Karpas-422 (cell line): ENCODE measurements at regions not wholly inside any gene's neighbourhood (a gene's known extent, or its start where the extent isn't known, plus 50 kb on each side); places are given as distances from the start of the nearest gene placed in this dataset.

Experiments used
- DNase-seq: peaks from one replicate; pipeline ENCODE4 v3.0.0-alpha.2; 2015
- H2AFZ ChIP-seq: fragments of 200-600 bp; sonication (generic); 2 replicates; pipeline ENCODE4 v1.6.1; 2014; ENCODE audit warnings: antibody characterized with exemption, low read length, mixed read lengths
- H3K27ac ChIP-seq: fragments of 200-600 bp; sonication (generic); 2 replicates; pipeline ENCODE4 v1.5.1; 2014; ENCODE audit warnings: mild to moderate bottlenecking, low read length, moderate library complexity
- H3K27me3 ChIP-seq: fragments of 200-600 bp; sonication (generic); 2 replicates; pipeline ENCODE4 v1.6.1; 2014; ENCODE audit warnings: low read length, mixed read lengths
- H3K36me3 ChIP-seq: fragments of 200-600 bp; sonication (generic); 2 replicates; pipeline ENCODE4 v1.6.1; 2014; ENCODE audit warnings: low read length, mixed read lengths; ENCODE audit not compliant: insufficient read depth
- H3K4me1 ChIP-seq: fragments of 200-600 bp; sonication (generic); 2 replicates; pipeline ENCODE4 v1.6.1; 2014; ENCODE audit warnings: mild to moderate bottlenecking, low read length, mixed read lengths
- H3K4me2 ChIP-seq: fragments of 200-600 bp; sonication (generic); 2 replicates; pipeline ENCODE4 v1.6.1; 2014; ENCODE audit warnings: low read length, low read depth, mild to moderate bottlenecking; ENCODE audit not compliant: poor library complexity, severe bottlenecking
- H3K4me3 ChIP-seq: fragments of 200-600 bp; sonication (generic); 2 replicates; pipeline ENCODE4 v1.5.1; 2014; ENCODE audit warnings: mild to moderate bottlenecking, antibody characterized with exemption, low read length, mixed read lengths
- H3K79me2 ChIP-seq: fragments of 200-600 bp; sonication (generic); 2 replicates; pipeline ENCODE4 v1.6.1; 2014; ENCODE audit warnings: mild to moderate bottlenecking, low read length, mixed read lengths
- H3K9ac ChIP-seq: fragments of 200-600 bp; sonication (generic); 2 replicates; pipeline ENCODE4 v1.6.0; 2014; ENCODE audit warnings: low read length
- H3K9me2 ChIP-seq: fragments of 200-600 bp; sonication (generic), shearing (Covaris generic); replicated peaks from 2 replicates; pipeline ENCODE4 v1.6.0; 2014; ENCODE audit warnings: mild to moderate bottlenecking, low read length, moderate library complexity; ENCODE audit not compliant: insufficient read depth
- H3K9me3 ChIP-seq: fragments of 300-700, 200-600 bp; sonication (generic); 2 replicates; pipeline ENCODE4 v1.6.1; 2014; ENCODE audit warnings: low read length, mixed read lengths
- H4K20me1 ChIP-seq: fragments of 200-600 bp; sonication (generic); 2 replicates; pipeline ENCODE4 v1.6.1; 2014; ENCODE audit warnings: mild to moderate bottlenecking, antibody characterized with exemption, low read length, low read depth; ENCODE audit not compliant: insufficient read depth

DNA sequence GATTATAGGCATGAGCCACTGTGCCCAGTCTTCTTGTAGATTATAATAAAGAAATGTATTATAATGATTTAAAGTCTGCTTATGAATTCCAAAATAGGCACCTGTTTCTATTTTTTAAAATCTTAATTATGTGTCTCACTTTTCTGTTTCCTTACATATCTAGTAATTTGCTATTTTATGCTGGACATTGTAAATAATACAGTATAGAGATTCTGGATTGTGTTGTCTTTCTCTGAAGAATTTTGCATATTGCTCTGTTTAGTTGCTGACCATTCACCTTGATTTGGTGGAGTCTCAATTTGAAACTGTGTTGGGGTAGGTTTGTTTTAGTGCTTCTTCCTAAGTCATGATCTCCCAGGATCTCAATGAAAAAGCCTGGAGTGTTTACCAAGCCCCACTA lies 102.8 kb downstream of the C9orf50 start:
- DNase-seq = no peak
- H3K4me3 ChIP-seq = no peak overlapping the region
- H3K9ac ChIP-seq = no peak overlapping the region
- no peaks in the 10 kb centered on the region for H4K20me1 ChIP-seq
- H3K36me3 ChIP-seq = no peaks in the 10 kb centered on the region
- no peaks in the 10 kb centered on the region for H3K79me2 ChIP-seq
- H2AFZ ChIP-seq = no peak overlapping the region
- H3K4me2 ChIP-seq = no peak overlapping the region
- no peaks in the 10 kb centered on the region for H3K4me1 ChIP-seq
- H3K9me2 ChIP-seq = no peaks in the 10 kb centered on the region
- no peak overlapping the region for H3K27ac ChIP-seq
- no peaks in the 10 kb centered on the region for H3K27me3 ChIP-seq
- H3K9me3 ChIP-seq = peaks cover 9% of the 10 kb centered on the region

DNA sequence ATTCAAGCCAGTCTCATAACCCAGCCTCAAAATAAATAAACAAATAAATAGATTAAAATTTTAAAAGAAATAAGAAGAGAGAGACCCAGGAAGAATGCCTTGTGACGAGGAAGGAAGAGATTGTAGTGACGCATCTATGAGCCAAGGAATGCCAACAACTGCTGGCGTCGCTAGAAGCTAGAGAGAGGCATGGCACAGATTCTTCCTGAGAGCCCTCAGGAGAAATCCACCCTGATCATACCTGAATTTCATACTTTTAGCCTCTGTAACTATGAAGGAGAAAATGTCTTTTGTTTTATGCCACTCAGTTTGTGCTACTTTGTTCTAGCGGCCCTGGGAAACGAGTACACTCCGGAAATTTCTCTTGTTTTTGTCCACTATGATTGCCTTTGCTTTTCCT lies 103.9 kb downstream of the C9orf50 start:
- Histone ChIP-seq H3K9me3 (peaks cover 9% of the 10 kb centered on the region), H3K9ac (no peak overlapping the region), H3K36me3 (no peaks in the 10 kb centered on the region), H2AFZ (no peak overlapping the region), H3K4me3 (no peak overlapping the region), H3K4me2 (no peak overlapping the region), H3K4me1 (no peaks in the 10 kb centered on the region), H3K79me2 (no peaks in the 10 kb centered on the region), H3K9me2 (no peaks in the 10 kb centered on the region), H3K27ac (no peak overlapping the region), H3K27me3 (no peaks in the 10 kb centered on the region), H4K20me1 (no peaks in the 10 kb centered on the region)
- DNase-seq = no peak

DNA sequence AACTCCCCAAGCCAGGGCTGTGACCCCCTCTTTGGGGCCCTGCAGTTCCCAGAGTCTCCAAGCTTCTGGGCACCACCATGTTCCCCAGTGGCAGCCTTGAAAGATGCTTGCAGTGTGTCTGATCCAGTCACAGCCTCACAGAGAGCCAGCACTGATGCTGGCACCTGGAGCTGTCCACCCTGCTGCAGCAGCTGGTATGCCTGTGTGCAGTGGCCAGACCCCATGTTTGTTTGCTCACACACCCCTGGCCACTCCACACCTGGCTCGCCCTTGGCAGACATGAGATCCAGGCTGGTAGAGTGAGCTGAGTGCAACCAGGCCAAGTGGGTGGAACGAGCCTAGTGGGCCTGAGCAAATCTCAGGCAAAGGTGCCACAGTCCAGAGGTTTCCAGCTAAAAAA lies 106.0 kb downstream of the C9orf50 start:
- Histone ChIP-seq H2AFZ (no peak overlapping the region), H3K9ac (no peak overlapping the region), H3K79me2 (no peaks in the 10 kb centered on the region), H4K20me1 (no peaks in the 10 kb centered on the region), H3K4me2 (no peak overlapping the region), H3K9me3 (peaks cover 9% of the 10 kb centered on the region), H3K4me1 (no peaks in the 10 kb centered on the region), H3K27me3 (no peaks in the 10 kb centered on the region), H3K27ac (no peak overlapping the region), H3K9me2 (no peaks in the 10 kb centered on the region), H3K4me3 (no peak overlapping the region), H3K36me3 (no peaks in the 10 kb centered on the region)
- no peak for DNase-seq

DNA sequence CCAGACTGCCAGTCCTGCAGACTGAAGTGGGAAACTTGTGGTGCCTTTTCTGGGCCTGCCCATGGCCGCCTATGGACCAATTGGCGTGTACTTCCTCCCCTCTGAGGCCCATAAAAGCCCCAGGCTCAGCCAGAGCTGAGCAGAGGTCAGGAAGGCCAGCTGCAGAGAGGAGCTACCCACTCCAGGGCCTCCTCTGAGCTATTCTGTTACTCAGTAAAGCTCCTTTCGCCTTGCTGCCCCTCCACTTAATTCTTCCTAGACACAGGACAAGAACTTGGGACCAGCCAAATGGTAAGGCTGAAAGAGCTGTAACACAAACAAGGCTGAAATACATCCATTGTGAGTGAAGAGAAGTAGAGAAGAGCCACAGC lies 106.4 kb downstream of the C9orf50 start:
- DNase-seq = no peak
- H4K20me1 ChIP-seq = no peaks in the 10 kb centered on the region
- no peaks in the 10 kb centered on the region for H3K79me2 ChIP-seq
- no peak overlapping the region for H3K4me2 ChIP-seq
- no peak overlapping the region for H2AFZ ChIP-seq
- H3K4me1 ChIP-seq = no peaks in the 10 kb centered on the region
- no peaks in the 10 kb centered on the region for H3K27me3 ChIP-seq
- no peak overlapping the region for H3K27ac ChIP-seq
- H3K36me3 ChIP-seq = no peaks in the 10 kb centered on the region
- no peak overlapping the region for H3K9ac ChIP-seq
- no peaks in the 10 kb centered on the region for H3K9me2 ChIP-seq
- peaks cover 9% of the 10 kb centered on the region for H3K9me3 ChIP-seq
- H3K4me3 ChIP-seq = no peak overlapping the region

DNA sequence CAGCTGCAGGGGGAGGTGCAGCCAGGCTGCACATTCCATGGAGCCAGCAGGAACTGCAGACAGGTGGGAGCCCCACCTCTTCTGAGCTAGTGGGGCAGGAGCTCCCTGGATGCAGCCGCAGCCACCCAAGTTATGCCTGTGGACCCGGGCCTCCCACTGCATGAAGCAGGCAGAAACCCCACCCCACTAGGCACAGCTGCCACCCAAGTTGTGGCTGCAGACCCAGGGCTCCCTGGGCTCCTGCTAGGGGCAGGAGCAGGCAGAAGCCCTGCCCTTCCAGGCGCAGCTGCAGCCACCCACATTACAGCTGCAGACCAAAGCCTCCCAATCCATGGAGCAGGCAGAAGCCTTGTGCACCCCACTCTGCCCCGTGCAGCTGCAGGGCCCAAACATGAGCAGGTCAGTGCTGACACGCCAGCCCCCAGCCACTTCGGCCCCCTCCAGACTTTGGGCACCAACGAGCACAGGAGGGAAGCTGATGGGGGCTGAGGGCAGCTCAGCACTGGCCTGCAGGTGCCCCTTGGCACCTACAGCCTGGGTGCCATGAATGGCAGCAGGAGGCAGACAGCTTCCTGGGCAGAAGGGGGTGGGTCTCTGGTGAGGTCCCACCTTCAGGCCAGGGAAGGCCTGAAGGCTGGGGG lies 106.9 kb downstream of the C9orf50 start:
- no peaks in the 10 kb centered on the region for H3K27me3 ChIP-seq
- H4K20me1 ChIP-seq = no peaks in the 10 kb centered on the region
- H3K4me2 ChIP-seq = no peak overlapping the region
- H3K27ac ChIP-seq = no peak overlapping the region
- H3K4me1 ChIP-seq = no peaks in the 10 kb centered on the region
- H3K9me2 ChIP-seq = no peaks in the 10 kb centered on the region
- DNase-seq = no peak
- no peak overlapping the region for H3K9ac ChIP-seq
- no peaks in the 10 kb centered on the region for H3K79me2 ChIP-seq
- H2AFZ ChIP-seq = no peak overlapping the region
- no peak overlapping the region for H3K4me3 ChIP-seq
- peaks cover 9% of the 10 kb centered on the region for H3K9me3 ChIP-seq
- no peaks in the 10 kb centered on the region for H3K36me3 ChIP-seq

DNA sequence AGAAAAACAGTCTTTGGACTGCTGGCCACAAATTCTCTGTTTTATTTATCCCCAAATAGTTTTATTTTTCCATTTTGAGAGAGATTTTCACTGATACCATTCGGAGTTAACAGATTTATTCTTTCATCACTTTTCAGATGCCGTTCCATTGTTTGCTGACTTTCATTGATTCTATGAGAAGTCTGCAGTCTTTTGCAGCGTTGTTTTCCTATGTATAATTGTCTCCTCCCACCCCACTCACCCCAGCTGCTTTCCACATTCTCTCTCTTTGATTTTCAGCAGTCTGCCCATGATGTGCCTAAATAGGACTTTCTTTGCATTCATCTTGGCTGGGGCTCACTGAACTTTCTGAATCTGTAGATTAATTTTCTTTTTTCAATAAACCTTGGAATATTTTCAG lies 107.6 kb downstream of the C9orf50 start:
- Histone ChIP-seq H3K27ac (no peak overlapping the region), H2AFZ (no peak overlapping the region), H3K27me3 (no peaks in the 10 kb centered on the region), H3K79me2 (no peaks in the 10 kb centered on the region), H3K4me3 (no peak overlapping the region), H3K4me2 (no peak overlapping the region), H3K4me1 (no peaks in the 10 kb centered on the region), H3K36me3 (no peaks in the 10 kb centered on the region), H3K9me2 (no peaks in the 10 kb centered on the region), H3K9ac (no peak overlapping the region), H4K20me1 (no peaks in the 10 kb centered on the region), H3K9me3 (peaks cover 9% of the 10 kb centered on the region)
- no peak for DNase-seq

DNA sequence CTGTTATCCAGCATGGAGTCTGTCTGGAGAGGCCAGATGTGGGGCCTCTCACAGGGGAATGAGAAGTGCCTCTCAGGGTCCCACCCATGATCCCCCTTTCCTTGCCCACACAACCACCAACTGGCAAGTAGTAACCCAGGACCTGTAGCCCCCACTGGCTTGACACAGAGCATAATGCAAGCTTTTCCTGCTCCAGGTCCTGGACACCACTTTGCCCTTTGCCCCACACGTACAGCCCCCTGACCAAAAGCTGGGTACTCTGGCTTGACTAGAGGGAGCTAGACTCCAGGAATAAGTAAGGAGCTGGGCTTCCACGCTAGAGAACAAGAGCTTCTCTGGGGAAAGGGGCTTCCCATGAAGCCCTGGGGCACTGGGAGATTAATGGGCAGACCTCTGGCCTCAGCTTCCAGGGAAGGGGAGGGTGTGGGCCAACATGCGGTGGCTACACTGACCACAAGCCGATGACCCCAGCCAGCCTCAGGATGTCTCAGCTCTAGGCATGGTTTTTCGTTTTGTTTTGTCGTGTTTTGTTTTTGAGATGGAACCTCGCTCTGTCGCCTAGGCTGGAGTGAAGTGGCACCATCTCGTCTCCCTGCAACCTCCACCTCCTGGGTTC lies 109.5 kb downstream of the C9orf50 start:
- Histone ChIP-seq H3K27me3 (no peaks in the 10 kb centered on the region), H3K27ac (no peak overlapping the region), H3K36me3 (no peaks in the 10 kb centered on the region), H3K9ac (no peak overlapping the region), H3K4me2 (no peak overlapping the region), H3K79me2 (no peaks in the 10 kb centered on the region), H3K4me3 (no peak overlapping the region), H2AFZ (no peak overlapping the region), H3K9me2 (no peaks in the 10 kb centered on the region), H3K4me1 (no peaks in the 10 kb centered on the region), H3K9me3 (peaks cover 9% of the 10 kb centered on the region), H4K20me1 (no peaks in the 10 kb centered on the region)
- DNase-seq = no peak

DNA sequence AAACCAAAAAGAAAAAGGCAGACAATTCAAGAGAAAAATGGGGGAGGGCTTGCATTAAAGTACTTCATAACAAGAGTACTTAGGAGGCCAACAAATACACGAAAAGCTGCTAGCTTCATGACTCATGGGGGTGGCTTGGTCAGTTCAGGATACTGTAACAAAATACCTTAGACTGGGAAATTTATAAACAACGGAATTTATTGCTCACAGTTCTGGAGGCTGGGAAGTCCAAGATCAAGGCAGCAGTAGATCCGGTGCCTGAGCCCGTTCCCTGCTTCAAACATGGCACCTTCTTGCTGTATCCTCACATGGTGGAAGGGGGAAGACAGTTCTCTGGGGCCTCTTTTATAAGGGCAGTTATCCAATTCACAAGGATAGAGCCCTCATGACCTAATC lies 111.4 kb downstream of the C9orf50 start:
- Histone ChIP-seq H3K79me2 (no peaks in the 10 kb centered on the region), H3K4me2 (no peak overlapping the region), H3K36me3 (no peaks in the 10 kb centered on the region), H4K20me1 (no peaks in the 10 kb centered on the region), H3K4me1 (no peaks in the 10 kb centered on the region), H3K9me3 (peaks cover 5% of the 10 kb centered on the region), H3K27ac (no peak overlapping the region), H2AFZ (no peak overlapping the region), H3K4me3 (no peak overlapping the region), H3K9ac (no peak overlapping the region), H3K9me2 (no peaks in the 10 kb centered on the region), H3K27me3 (no peaks in the 10 kb centered on the region)
- no peak for DNase-seq
